Peyer's patch (tissue), 4 donors: ENCODE measurements at regions not wholly inside any gene's neighbourhood (a gene's known extent, or its start where the extent isn't known, plus 50 kb on each side); places are given as distances from the start of the nearest gene placed in this dataset.

Source experiments
- CTCF ChIP-seq, 6 experiments: fragments of 450-650 bp in 4 of 6; fragments of 200-600 bp in 2 of 6; sonication (generic) in 1 of 6; IDR thresholded peaks; one replicate each; pipeline ENCODE4 v1.5.1; 2017 to 2019; ENCODE audit warnings: antibody characterized with exemption in 6 of 6, mild to moderate bottlenecking in 3 of 6, moderate library complexity in 1 of 6
- POLR2A ChIP-seq, 2 donors: fragments of 450-650 bp; IDR thresholded peaks; one replicate each; pipeline ENCODE4 v1.5.1; 2017; ENCODE audit warnings: antibody characterized with exemption in 2 of 2, mild to moderate bottlenecking in 2 of 2, moderate library complexity in 2 of 2

DNA sequence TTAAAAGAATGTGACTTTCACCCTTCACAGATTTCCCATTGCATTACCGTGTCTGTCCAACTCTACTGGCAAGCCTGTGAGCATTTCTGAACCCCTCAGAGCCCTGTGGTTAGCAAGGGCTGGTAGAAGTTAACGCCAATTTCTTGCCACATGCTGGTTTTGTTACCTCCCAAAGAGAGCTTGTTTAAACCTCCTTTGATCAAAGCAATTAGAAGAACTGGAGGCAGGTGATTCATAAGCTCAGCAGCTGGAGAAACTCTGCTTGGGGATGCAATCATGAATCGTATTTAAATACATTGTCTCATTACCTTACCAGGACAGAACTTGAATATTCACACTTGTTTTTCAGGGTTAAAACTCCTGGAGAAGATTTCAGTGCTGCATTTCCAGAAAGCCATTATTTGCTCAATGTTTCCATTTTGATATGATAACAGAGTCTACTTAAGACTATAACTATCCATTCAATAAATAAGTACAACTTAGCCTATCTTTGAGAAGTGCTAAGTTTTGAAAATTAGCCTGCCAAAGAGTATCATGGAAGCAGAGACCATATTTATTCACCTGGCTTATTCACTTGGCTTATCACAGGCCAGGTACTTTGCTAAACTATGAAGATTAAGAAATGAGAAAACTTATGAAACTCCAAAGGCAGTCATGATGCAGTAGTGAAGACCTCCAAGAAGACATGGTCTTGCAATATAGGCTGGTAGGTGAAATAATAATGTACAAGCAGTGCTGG is 292.8 kb downstream of the INSIG2 start:
- TF ChIP-seq CTCF (IDR thresholded peaks at IDR 0.05) (no peak), POLR2A (IDR thresholded peaks at IDR 0.05) (no peak)
